ENCODE measurements at regions not wholly inside any gene's neighbourhood (a gene's known extent, or its start where the extent isn't known, plus 50 kb on each side); places are given as distances from the start of the nearest gene placed in this dataset.

- no peaks in the 10 kb centered on the region for H3K9me1 ChIP-seq (replicated peaks; ENCODE audit: control insufficient read depth, extremely low read depth, insufficient read depth, low read length)
- no peak overlapping the region for H3K27ac ChIP-seq (ENCODE audit: insufficient read depth, low read depth, low read length)
- no peaks in the 10 kb centered on the region for H3K4me1 ChIP-seq (ENCODE audit: control insufficient read depth, extremely low read depth, insufficient read depth, low read length)
- no peak overlapping the region for H2AFZ ChIP-seq (ENCODE audit: low read depth, low read length)
- intact Hi-C loops (cut with micrococcal nuclease) (no loop called here), dilution Hi-C loops (cut with MboI; ENCODE audit: extremely low pct_ligation_motif_present, low sequenced_read_pairs) (no loop called here)
- no peak for TF ChIP-seq MAX (IDR thresholded peaks at IDR 0.05; ENCODE audit: insufficient read depth, insufficient read length)
- TF ChIP-seq JUN (IDR thresholded peaks at IDR 0.05; ENCODE audit: borderline replicate concordance, insufficient read depth, insufficient read length, low read depth) = no peak
- no peak for TF ChIP-seq CTCF (IDR thresholded peaks at IDR 0.05; ENCODE audit: extremely low read depth in 1 of 2, insufficient read depth in 1 of 2, low read depth in 1 of 2, low read length in 2 of 2)
- TF ChIP-seq MYC (IDR thresholded peaks at IDR 0.05; ENCODE audit: low read depth, low read length) = no peak
- TF ChIP-seq POLR2AphosphoS5 (IDR thresholded peaks at IDR 0.05; ENCODE audit: insufficient read depth, low read depth, low read length) = no peak
- no peak for TF ChIP-seq POLR2A (IDR thresholded peaks at IDR 0.05; ENCODE audit: low read depth, low read length)
- no peak for TF ChIP-seq GATA2 (IDR thresholded peaks at IDR 0.05; ENCODE audit: insufficient read depth, insufficient read length, low read depth, low read length)
- no peak for TF ChIP-seq EZH2 (IDR thresholded peaks at IDR 0.05; ENCODE audit: borderline replicate concordance, low read depth, low read length, severe bottlenecking)
- no peak for TF ChIP-seq FOS (IDR thresholded peaks at IDR 0.05; ENCODE audit: borderline replicate concordance, insufficient read depth, low read length)
- no peak for DNase-seq (ENCODE audit: low read depth, low spot score)
- POLR2A ChIA-PET = no interaction called here
- no peaks in the 10 kb centered on the region for H3K27me3 ChIP-seq (ENCODE audit: control insufficient read depth in 2 of 2, insufficient read depth in 2 of 2, low read length in 2 of 2)
- no peak overlapping the region for H3K4me3 ChIP-seq (replicated peaks in 1 of 3; ENCODE audit: insufficient read depth in 1 of 3, low read depth in 1 of 3, low read length in 3 of 3)
- no TSS peak for BruUV-seq (replicated peaks)
- H3K79me2 ChIP-seq (ENCODE audit: control insufficient read depth, insufficient read depth, low read length) = no peaks in the 10 kb centered on the region
- no peak for FAIRE-seq
- peaks cover 3 to 14% of the 10 kb centered on the region in 2 experiments for H3K36me3 ChIP-seq (ENCODE audit: control insufficient read depth in 2 of 2, extremely low read depth in 1 of 2, insufficient read depth in 2 of 2, low read length in 2 of 2)
- CTCF ChIA-PET = no interaction called here
- no peaks in the 10 kb centered on the region for H3K9me3 ChIP-seq (replicated peaks; ENCODE audit: control insufficient read depth, insufficient read depth, low read length)
- no peak overlapping the region for H3K9ac ChIP-seq (replicated peaks; ENCODE audit: extremely low read depth, insufficient read depth, low read length)
- H4K20me1 ChIP-seq (replicated peaks; ENCODE audit: control insufficient read depth, extremely low read depth, insufficient read depth, low read length) = no peaks in the 10 kb centered on the region
- no peak overlapping the region for H3K4me2 ChIP-seq (ENCODE audit: insufficient read depth, low read length)
Measured at GRCh38 chr1:219985169-219985568, 56.8 kb upstream of the SLC30A10 start.

Data from endothelial cell of umbilical vein (primary cell).